HFFc6 (cell line): ENCODE measurements at regions not wholly inside any gene's neighbourhood (a gene's known extent, or its start where the extent isn't known, plus 50 kb on each side); places are given as distances from the start of the nearest gene placed in this dataset.

Source experiments
- DNase-seq: peaks from one replicate; pipeline ENCODE4 v3.0.0-alpha.2; 2018
- H3K27ac Mint-ChIP-seq: 2 replicates; pipeline ENCODE4 v1.8.0; 2020; ENCODE audit warnings: mild to moderate bottlenecking, mixed read lengths
- H3K27me3 Mint-ChIP-seq: 2 replicates; pipeline ENCODE4 v1.8.0; 2021; ENCODE audit warnings: mild to moderate bottlenecking, moderate library complexity, mixed read lengths; ENCODE audit not compliant: insufficient read depth
- H3K36me3 Mint-ChIP-seq: 2 replicates; pipeline ENCODE4 v1.8.0; 2021; ENCODE audit warnings: low read depth, mixed read lengths
- H3K4me1 Mint-ChIP-seq: 2 replicates; pipeline ENCODE4 v1.8.0; 2020; ENCODE audit warnings: low read depth, mixed read lengths
- H3K4me3 Mint-ChIP-seq: 2 replicates; pipeline ENCODE4 v1.8.0; 2020; ENCODE audit warnings: mild to moderate bottlenecking, moderate library complexity, mixed read lengths
- H3K9me3 Mint-ChIP-seq: 2 replicates; pipeline ENCODE4 v1.8.0; 2020; ENCODE audit warnings: mild to moderate bottlenecking, mixed read lengths
- CTCF ChIP-seq: fragments of 200-600 bp; sonication (generic); IDR thresholded peaks from 2 replicates; pipeline ENCODE4 v1.5.0; 2021; ENCODE audit warnings: antibody characterized with exemption, mild to moderate bottlenecking

GRCh38 chr14:96626121-96626768, 124.1 kb downstream of the PAPOLA start:
- no peak for DNase-seq
- Mint-ChIP-seq H3K27me3 (peaks cover 6% of the 10 kb centered on the region), H3K9me3 (peaks cover 6% of the 10 kb centered on the region; the same call in 1 of the 2 replicates), H3K4me3 (no peak overlapping the region), H3K36me3 (no peaks in the 10 kb centered on the region), H3K27ac (no peak overlapping the region), H3K4me1 (no peaks in the 10 kb centered on the region)
- TF ChIP-seq CTCF = no peak

- no peak overlapping the region for H3K4me3 Mint-ChIP-seq
- H3K36me3 Mint-ChIP-seq = no peaks in the 10 kb centered on the region
- peaks cover 6% of the 10 kb centered on the region; the same call in 1 of the 2 replicates for H3K9me3 Mint-ChIP-seq
- no peak overlapping the region for H3K27ac Mint-ChIP-seq
- no peak for DNase-seq
- H3K4me1 Mint-ChIP-seq = no peaks in the 10 kb centered on the region
- TF ChIP-seq CTCF = no peak
- H3K27me3 Mint-ChIP-seq = peaks cover 6% of the 10 kb centered on the region
These were observed 124.7 kb downstream of the PAPOLA start for GRCh38 chr14:96626916-96627315.

GRCh38 chr14:96627386-96627785, 125.2 kb downstream of the PAPOLA start:
- no peak for DNase-seq
- no peak overlapping the region for H3K4me3 Mint-ChIP-seq
- peaks cover 6% of the 10 kb centered on the region; the same call in 1 of the 2 replicates for H3K9me3 Mint-ChIP-seq
- peaks cover 4% of the 10 kb centered on the region for H3K27me3 Mint-ChIP-seq
- H3K36me3 Mint-ChIP-seq = no peaks in the 10 kb centered on the region
- H3K27ac Mint-ChIP-seq = no peak overlapping the region
- TF ChIP-seq CTCF = no peak
- H3K4me1 Mint-ChIP-seq = no peaks in the 10 kb centered on the region

- no peak overlapping the region for H3K27ac Mint-ChIP-seq
- no peaks in the 10 kb centered on the region for H3K36me3 Mint-ChIP-seq
- no peaks in the 10 kb centered on the region for H3K4me1 Mint-ChIP-seq
These were observed 125.9 kb downstream of the PAPOLA start for GRCh38 chr14:96627811-96628775.

GRCh38 chr14:96629082-96629481, 126.9 kb downstream of the PAPOLA start:
- H3K27me3 Mint-ChIP-seq = peaks cover 3% of the 10 kb centered on the region
- H3K36me3 Mint-ChIP-seq = no peaks in the 10 kb centered on the region
- no peak for TF ChIP-seq CTCF
- no peaks in the 10 kb centered on the region for H3K4me1 Mint-ChIP-seq
- H3K27ac Mint-ChIP-seq = no peak overlapping the region
- H3K4me3 Mint-ChIP-seq = no peak overlapping the region
- DNase-seq = no peak
- peaks cover 2% of the 10 kb centered on the region; the same call in 1 of the 2 replicates for H3K9me3 Mint-ChIP-seq

More at GRCh38 chr14:96627811-96628775, 125.9 kb downstream of the PAPOLA start:
- Mint-ChIP-seq H3K4me3 (no peak overlapping the region), H3K9me3 (peaks cover 6% of the 10 kb centered on the region; the same call in 1 of the 2 replicates), H3K27me3 (peaks cover 3% of the 10 kb centered on the region)
- TF ChIP-seq CTCF = no peak
- DNase-seq = no peak
